GM23338 (cell line): ENCODE measurements at regions not wholly inside any gene's neighbourhood (a gene's known extent, or its start where the extent isn't known, plus 50 kb on each side); places are given as distances from the start of the nearest gene placed in this dataset.

Experiments
- ATAC-seq: fragments of 200-7000 bp; cut with Tn5 transposase; 3 replicates; pipeline ENCODE4 v1.9.1; 2020
- DNase-seq: peaks from one replicate; pipeline ENCODE4 v3.0.0-alpha.2; 2015; ENCODE audit warnings: low spot score
- H2AFZ ChIP-seq: fragments of 200-600 bp; sonication (generic); 2 replicates; pipeline ENCODE4 v1.8.0; 2016; ENCODE audit warnings: antibody characterized with exemption, mild to moderate bottlenecking, moderate library complexity
- H3F3A ChIP-seq: fragments of 200-600 bp; sonication (generic); replicated peaks from 2 replicates; pipeline ENCODE4 v1.8.0; 2017; ENCODE audit warnings: antibody characterized with exemption, mixed run types, low read depth
- H3K27ac ChIP-seq: fragments of 200-600 bp; sonication (generic); 2 replicates; pipeline ENCODE4 v1.6.1; 2016; ENCODE audit warnings: low read depth
- H3K27me3 ChIP-seq: fragments of 200-600 bp; sonication (generic); 2 replicates; pipeline ENCODE4 v1.8.0; 2016; ENCODE audit warnings: mild to moderate bottlenecking, mixed run types, moderate library complexity; ENCODE audit not compliant: insufficient read depth
- H3K36me3 ChIP-seq: fragments of 200-600 bp; sonication (generic); 2 replicates; pipeline ENCODE4 v1.8.0; 2016; ENCODE audit warnings: mild to moderate bottlenecking; ENCODE audit not compliant: insufficient read depth
- H3K4me1 ChIP-seq: fragments of 200-600 bp; sonication (generic); 2 replicates; pipeline ENCODE4 v1.8.0; 2016; ENCODE audit warnings: mild to moderate bottlenecking, moderate library complexity; ENCODE audit not compliant: insufficient read depth
- H3K4me2 ChIP-seq: fragments of 200-600 bp; sonication (generic); 2 replicates; pipeline ENCODE4 v1.7.1; 2017; ENCODE audit warnings: mixed run types
- H3K4me3 ChIP-seq: fragments of 200-600 bp; sonication (generic); 2 replicates; pipeline ENCODE4 v1.6.1; 2016; ENCODE audit warnings: mixed run types
- H3K79me2 ChIP-seq: fragments of 200-600 bp; sonication (generic); replicated peaks from 2 replicates; pipeline ENCODE4 v1.8.0; 2017; ENCODE audit warnings: mild to moderate bottlenecking; ENCODE audit not compliant: insufficient read depth
- H3K9me2 ChIP-seq: fragments of 200-600 bp; sonication (generic); 2 replicates; pipeline ENCODE4 v1.8.0; 2017; ENCODE audit not compliant: insufficient read depth
- H4K20me1 ChIP-seq: fragments of 200-600 bp; sonication (generic); replicated peaks from 2 replicates; pipeline ENCODE4 v1.8.0; 2017; ENCODE audit warnings: mild to moderate bottlenecking; ENCODE audit not compliant: insufficient read depth
- H3K27ac Mint-ChIP-seq: 2 replicates; pipeline ENCODE4 v1.8.0; 2020; ENCODE audit warnings: inconsistent platforms, mild to moderate bottlenecking, moderate library complexity, mixed read lengths
- H3K27me3 Mint-ChIP-seq: 3 replicates; pipeline ENCODE4 v1.8.0; 2022; ENCODE audit warnings: low read depth, mild to moderate bottlenecking, moderate library complexity, mixed read lengths, inconsistent platforms; ENCODE audit not compliant: insufficient read depth, poor library complexity
- H3K36me3 Mint-ChIP-seq: 3 replicates; pipeline ENCODE4 v1.8.0; 2021; ENCODE audit warnings: low read depth, mild to moderate bottlenecking, inconsistent platforms, moderate library complexity, mixed read lengths
- H3K4me1 Mint-ChIP-seq: 3 replicates; pipeline ENCODE4 v1.8.0; 2020; ENCODE audit warnings: mild to moderate bottlenecking, inconsistent platforms, mixed read lengths
- H3K4me3 Mint-ChIP-seq: 3 replicates; pipeline ENCODE4 v1.8.0; 2021; ENCODE audit warnings: moderate library complexity, mild to moderate bottlenecking, inconsistent platforms, mixed read lengths
- H3K9me3 Mint-ChIP-seq: 3 replicates; pipeline ENCODE4 v1.8.0; 2020; ENCODE audit warnings: moderate library complexity, mild to moderate bottlenecking, inconsistent platforms, mixed read lengths
- CREB1 ChIP-seq: fragments of 250-450 bp; sonication (Bioruptor Pico); IDR thresholded peaks from 2 replicates; pipeline ENCODE4 v1.5.0; 2020; ENCODE audit warnings: low read depth, mild to moderate bottlenecking, moderate library complexity
- EZH2 ChIP-seq: fragments of 200-600 bp; sonication (generic); IDR thresholded peaks from one replicate; pipeline ENCODE4 v1.8.0; 2017; ENCODE audit warnings: antibody characterized with exemption, mild to moderate bottlenecking, low read depth; ENCODE audit not compliant: unreplicated experiment
- EZH2phosphoT487 ChIP-seq: fragments of 200-600 bp; sonication (generic); IDR thresholded peaks from one replicate; pipeline ENCODE4 v1.8.1; 2018; ENCODE audit warnings: antibody characterized with exemption; ENCODE audit not compliant: unreplicated experiment
- NANOG ChIP-seq: IDR thresholded peaks from 2 replicates; pipeline ENCODE4 v1.6.1; 2016; ENCODE audit warnings: antibody characterized with exemption, borderline replicate concordance
- POLR2AphosphoS5 ChIP-seq: IDR thresholded peaks from 2 replicates; pipeline ENCODE4 v1.6.1; 2016; ENCODE audit warnings: antibody characterized with exemption, low read depth
- ZNF114 ChIP-seq: fragments of 250-450 bp; sonication (Bioruptor Pico); IDR thresholded peaks from 2 replicates; pipeline ENCODE4 v1.5.0; 2020; ENCODE audit warnings: mild to moderate bottlenecking, moderate library complexity
- ZNF331 ChIP-seq: fragments of 250-450 bp; sonication (Bioruptor Pico); IDR thresholded peaks from 2 replicates; pipeline ENCODE4 v1.5.0; 2020; ENCODE audit warnings: low read depth, mild to moderate bottlenecking, moderate library complexity
- TF ChIP-seq, protein P1 (sequence below): IDR thresholded peaks from 2 replicates; pipeline ENCODE4 v1.6.1; 2016; ENCODE audit warnings: antibody characterized with exemption
- TF ChIP-seq, protein P2 (sequence below), 2 experiments: fragments of 200-600 bp in 1 of 2; sonication (generic) in 1 of 2; conservative IDR thresholded peaks; 2 replicates each; pipeline versions ENCODE4 v1.5.1 to v1.6.1; 2016 to 2017; ENCODE audit warnings: antibody characterized with exemption in 2 of 2, low read depth in 2 of 2, mild to moderate bottlenecking in 2 of 2, moderate library complexity in 1 of 2
- TF ChIP-seq, protein P3 (sequence below): IDR thresholded peaks from one replicate; pipeline ENCODE4 v1.6.1; 2018; ENCODE audit warnings: antibody characterized with exemption; ENCODE audit not compliant: unreplicated experiment

DNA sequence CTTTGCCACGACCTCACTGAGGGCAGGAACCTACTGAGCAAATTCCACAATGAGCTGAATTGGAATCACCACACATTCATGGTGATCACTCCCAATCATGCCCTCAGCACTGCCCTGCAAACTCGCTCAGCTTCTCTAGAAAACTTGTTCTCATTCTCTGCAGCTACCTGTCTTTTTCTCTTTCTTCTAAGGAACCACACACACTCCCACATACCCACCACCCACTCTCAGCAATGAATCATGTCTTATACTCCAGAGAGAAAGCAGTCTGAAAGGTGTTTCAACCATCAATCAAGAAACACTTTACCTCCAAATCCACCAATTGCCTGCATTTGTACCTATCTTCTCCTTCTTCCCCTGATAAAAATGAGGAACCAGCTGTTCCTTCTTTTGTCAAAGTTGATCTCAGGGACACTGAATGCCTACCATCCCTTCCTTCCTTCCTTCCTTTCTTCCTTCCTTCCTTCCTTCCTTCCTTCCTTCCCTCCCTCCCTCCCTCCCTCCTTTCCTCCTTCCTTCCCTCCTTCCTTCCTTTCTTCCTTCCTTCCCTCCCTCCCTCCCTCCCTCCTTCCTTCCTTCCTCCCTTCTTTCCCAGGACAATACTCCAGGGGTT lies 84.6 kb upstream of the SGK1 start:
- Histone ChIP-seq H4K20me1 (no peaks in the 10 kb centered on the region), H3K79me2 (no peaks in the 10 kb centered on the region), H3K4me3 (no peak overlapping the region), H3K27ac (no peak overlapping the region), H2AFZ (0 out of 2 replicates have a peak overlapping the region, but pooled peaks have one; percentile 43), H3K4me2 (no peak overlapping the region), H3K9me2 (no peaks in the 10 kb centered on the region), H3K4me1 (peaks cover 24% of the 10 kb centered on the region), H3K27me3 (no peaks in the 10 kb centered on the region), H3F3A (no peaks in the 10 kb centered on the region), H3K36me3 (no peaks in the 10 kb centered on the region)
- Mint-ChIP-seq H3K27me3 (no peaks in the 10 kb centered on the region), H3K27ac (no peak overlapping the region), H3K4me1 (peaks cover 24% of the 10 kb centered on the region), H3K9me3 (no peaks in the 10 kb centered on the region), H3K36me3 (no peaks in the 10 kb centered on the region), H3K4me3 (no peak overlapping the region)
- ATAC-seq, result no peak
- no peak for TF ChIP-seq ZNF114 (CRISPR knock-in tag)
- TF ChIP-seq POLR2AphosphoS5, result no peak
- no peak for TF ChIP-seq CREB1 (CRISPR knock-in tag)
- TF ChIP-seq EZH2, result no peak
- TF ChIP-seq, protein P1, sequence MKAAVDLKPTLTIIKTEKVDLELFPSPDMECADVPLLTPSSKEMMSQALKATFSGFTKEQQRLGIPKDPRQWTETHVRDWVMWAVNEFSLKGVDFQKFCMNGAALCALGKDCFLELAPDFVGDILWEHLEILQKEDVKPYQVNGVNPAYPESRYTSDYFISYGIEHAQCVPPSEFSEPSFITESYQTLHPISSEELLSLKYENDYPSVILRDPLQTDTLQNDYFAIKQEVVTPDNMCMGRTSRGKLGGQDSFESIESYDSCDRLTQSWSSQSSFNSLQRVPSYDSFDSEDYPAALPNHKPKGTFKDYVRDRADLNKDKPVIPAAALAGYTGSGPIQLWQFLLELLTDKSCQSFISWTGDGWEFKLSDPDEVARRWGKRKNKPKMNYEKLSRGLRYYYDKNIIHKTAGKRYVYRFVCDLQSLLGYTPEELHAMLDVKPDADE, result no peak
- DNase-seq, result no peak

DNA sequence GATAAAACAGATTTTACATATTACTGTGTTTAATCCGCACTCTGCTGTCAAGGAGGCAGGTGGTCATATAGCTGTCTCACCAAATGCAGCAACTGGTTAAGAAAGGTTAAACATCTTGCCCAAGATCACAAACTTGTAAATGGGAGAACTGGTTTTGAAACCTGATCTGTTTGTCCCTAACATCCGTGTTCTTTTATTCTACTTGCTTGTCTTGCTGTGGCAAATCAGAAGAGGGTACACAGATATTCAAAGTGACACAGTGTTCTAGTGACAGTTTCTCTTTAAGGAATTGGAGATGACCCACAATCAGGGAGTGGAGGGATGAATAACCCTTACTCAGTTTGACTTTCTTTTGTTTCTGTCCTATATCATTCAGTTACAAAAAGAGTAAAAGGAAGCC lies 83.0 kb upstream of the SGK1 start:
- no peaks in the 10 kb centered on the region for H3K27me3 Mint-ChIP-seq
- Histone ChIP-seq H3K9me2 (no peaks in the 10 kb centered on the region), H3K36me3 (no peaks in the 10 kb centered on the region), H3K4me2 (0 out of 2 replicates have a peak overlapping the region, but pooled peaks have one; percentile 19), H3K27ac (no peak overlapping the region), H3K79me2 (no peaks in the 10 kb centered on the region), H3K27me3 (no peaks in the 10 kb centered on the region), H4K20me1 (no peaks in the 10 kb centered on the region), H2AFZ (no peak overlapping the region), H3K4me1 (peaks cover 19% of the 10 kb centered on the region), H3K4me3 (no peak overlapping the region), H3F3A (no peaks in the 10 kb centered on the region)
- H3K9me3 Mint-ChIP-seq, result no peaks in the 10 kb centered on the region
- no peak overlapping the region for H3K27ac Mint-ChIP-seq
- peaks cover 19% of the 10 kb centered on the region for H3K4me1 Mint-ChIP-seq
- H3K36me3 Mint-ChIP-seq, result no peaks in the 10 kb centered on the region
- no peak overlapping the region for H3K4me3 Mint-ChIP-seq
- ATAC-seq (no peak), DNase-seq (no peak)
- no peak for TF ChIP-seq ZNF114 (CRISPR knock-in tag)
- TF ChIP-seq, protein P2, sequence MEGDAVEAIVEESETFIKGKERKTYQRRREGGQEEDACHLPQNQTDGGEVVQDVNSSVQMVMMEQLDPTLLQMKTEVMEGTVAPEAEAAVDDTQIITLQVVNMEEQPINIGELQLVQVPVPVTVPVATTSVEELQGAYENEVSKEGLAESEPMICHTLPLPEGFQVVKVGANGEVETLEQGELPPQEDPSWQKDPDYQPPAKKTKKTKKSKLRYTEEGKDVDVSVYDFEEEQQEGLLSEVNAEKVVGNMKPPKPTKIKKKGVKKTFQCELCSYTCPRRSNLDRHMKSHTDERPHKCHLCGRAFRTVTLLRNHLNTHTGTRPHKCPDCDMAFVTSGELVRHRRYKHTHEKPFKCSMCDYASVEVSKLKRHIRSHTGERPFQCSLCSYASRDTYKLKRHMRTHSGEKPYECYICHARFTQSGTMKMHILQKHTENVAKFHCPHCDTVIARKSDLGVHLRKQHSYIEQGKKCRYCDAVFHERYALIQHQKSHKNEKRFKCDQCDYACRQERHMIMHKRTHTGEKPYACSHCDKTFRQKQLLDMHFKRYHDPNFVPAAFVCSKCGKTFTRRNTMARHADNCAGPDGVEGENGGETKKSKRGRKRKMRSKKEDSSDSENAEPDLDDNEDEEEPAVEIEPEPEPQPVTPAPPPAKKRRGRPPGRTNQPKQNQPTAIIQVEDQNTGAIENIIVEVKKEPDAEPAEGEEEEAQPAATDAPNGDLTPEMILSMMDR (conservative IDR thresholded peaks at IDR 0.05; ENCODE audit: low read depth in 2 of 2), result no peak
- TF ChIP-seq NANOG, result no peak
- TF ChIP-seq, protein P3, sequence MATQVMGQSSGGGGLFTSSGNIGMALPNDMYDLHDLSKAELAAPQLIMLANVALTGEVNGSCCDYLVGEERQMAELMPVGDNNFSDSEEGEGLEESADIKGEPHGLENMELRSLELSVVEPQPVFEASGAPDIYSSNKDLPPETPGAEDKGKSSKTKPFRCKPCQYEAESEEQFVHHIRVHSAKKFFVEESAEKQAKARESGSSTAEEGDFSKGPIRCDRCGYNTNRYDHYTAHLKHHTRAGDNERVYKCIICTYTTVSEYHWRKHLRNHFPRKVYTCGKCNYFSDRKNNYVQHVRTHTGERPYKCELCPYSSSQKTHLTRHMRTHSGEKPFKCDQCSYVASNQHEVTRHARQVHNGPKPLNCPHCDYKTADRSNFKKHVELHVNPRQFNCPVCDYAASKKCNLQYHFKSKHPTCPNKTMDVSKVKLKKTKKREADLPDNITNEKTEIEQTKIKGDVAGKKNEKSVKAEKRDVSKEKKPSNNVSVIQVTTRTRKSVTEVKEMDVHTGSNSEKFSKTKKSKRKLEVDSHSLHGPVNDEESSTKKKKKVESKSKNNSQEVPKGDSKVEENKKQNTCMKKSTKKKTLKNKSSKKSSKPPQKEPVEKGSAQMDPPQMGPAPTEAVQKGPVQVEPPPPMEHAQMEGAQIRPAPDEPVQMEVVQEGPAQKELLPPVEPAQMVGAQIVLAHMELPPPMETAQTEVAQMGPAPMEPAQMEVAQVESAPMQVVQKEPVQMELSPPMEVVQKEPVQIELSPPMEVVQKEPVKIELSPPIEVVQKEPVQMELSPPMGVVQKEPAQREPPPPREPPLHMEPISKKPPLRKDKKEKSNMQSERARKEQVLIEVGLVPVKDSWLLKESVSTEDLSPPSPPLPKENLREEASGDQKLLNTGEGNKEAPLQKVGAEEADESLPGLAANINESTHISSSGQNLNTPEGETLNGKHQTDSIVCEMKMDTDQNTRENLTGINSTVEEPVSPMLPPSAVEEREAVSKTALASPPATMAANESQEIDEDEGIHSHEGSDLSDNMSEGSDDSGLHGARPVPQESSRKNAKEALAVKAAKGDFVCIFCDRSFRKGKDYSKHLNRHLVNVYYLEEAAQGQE, result no peak
- no peak for TF ChIP-seq POLR2AphosphoS5
- TF ChIP-seq EZH2phosphoT487, result no peak
- TF ChIP-seq ZNF331 (CRISPR knock-in tag), result no peak
- TF ChIP-seq CREB1 (CRISPR knock-in tag), result no peak
